ENCODE measurements at regions not wholly inside any gene's neighbourhood (a gene's known extent, or its start where the extent isn't known, plus 50 kb on each side); places are given as distances from the start of the nearest gene placed in this dataset.

DNA sequence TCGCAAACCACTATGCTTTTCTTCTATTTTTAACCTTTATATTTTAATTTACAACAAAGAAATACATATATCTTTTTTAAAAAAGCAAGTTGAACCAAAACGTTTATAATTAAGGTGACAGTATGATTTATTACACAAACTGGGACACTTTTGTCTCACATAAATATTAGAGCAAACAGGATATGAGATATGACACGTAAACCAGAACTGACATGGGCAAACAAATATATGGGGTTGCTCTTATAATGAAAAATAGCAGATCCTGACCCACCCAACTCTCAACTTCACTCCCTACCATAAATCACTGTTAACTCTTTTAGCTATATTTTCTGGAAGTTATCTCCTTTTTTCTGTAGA lies 177.0 kb upstream of the EDNRA start:
- Histone ChIP-seq H3K4me1 (ENCODE audit: control insufficient read depth, extremely low read depth, insufficient read depth, low read length) (no peaks in the 10 kb centered on the region), H3K9ac (ENCODE audit: control insufficient read depth, extremely low read depth, insufficient read depth, low read length) (no peak overlapping the region), H3K4me2 (ENCODE audit: control insufficient read depth, extremely low read depth, insufficient read depth, low read depth, low read length) (no peak overlapping the region), H3K79me2 (ENCODE audit: control insufficient read depth, insufficient read depth, low read length) (no peaks in the 10 kb centered on the region), H3K27me3 (ENCODE audit: control insufficient read depth, extremely low read depth, insufficient read depth, low read length) (no peaks in the 10 kb centered on the region), H3K9me3 (ENCODE audit: control insufficient read depth, low read depth, low read length) (no peaks in the 10 kb centered on the region), H2AFZ (ENCODE audit: control insufficient read depth, low read length) (no peak overlapping the region), H4K20me1 (ENCODE audit: control insufficient read depth, extremely low read depth, insufficient read depth, low read length) (no peaks in the 10 kb centered on the region), H3K36me3 (ENCODE audit: control insufficient read depth in 2 of 2, extremely low read depth in 1 of 2, insufficient read depth in 2 of 2, low read length in 2 of 2) (no peaks in the 10 kb centered on the region), H3K9me1 (ENCODE audit: control insufficient read depth, extremely low read depth, insufficient read depth, low read length) (no peaks in the 10 kb centered on the region), H3K27ac (ENCODE audit: control insufficient read depth, insufficient read depth, low read length) (no peak overlapping the region), H3K4me3 (ENCODE audit: control insufficient read depth in 2 of 3, extremely low read depth in 1 of 3, insufficient read depth in 2 of 3, low read depth in 1 of 3, low read length in 3 of 3) (no peak overlapping the region)
- DNase-seq (ENCODE audit: low read depth, low spot score), result no peak
- FAIRE-seq, result no peak
- dilution Hi-C loops (cut with MboI; ENCODE audit: extremely low pct_ligation_motif_present, low sequenced_read_pairs), result no loop called here
- TF ChIP-seq, protein P1, sequence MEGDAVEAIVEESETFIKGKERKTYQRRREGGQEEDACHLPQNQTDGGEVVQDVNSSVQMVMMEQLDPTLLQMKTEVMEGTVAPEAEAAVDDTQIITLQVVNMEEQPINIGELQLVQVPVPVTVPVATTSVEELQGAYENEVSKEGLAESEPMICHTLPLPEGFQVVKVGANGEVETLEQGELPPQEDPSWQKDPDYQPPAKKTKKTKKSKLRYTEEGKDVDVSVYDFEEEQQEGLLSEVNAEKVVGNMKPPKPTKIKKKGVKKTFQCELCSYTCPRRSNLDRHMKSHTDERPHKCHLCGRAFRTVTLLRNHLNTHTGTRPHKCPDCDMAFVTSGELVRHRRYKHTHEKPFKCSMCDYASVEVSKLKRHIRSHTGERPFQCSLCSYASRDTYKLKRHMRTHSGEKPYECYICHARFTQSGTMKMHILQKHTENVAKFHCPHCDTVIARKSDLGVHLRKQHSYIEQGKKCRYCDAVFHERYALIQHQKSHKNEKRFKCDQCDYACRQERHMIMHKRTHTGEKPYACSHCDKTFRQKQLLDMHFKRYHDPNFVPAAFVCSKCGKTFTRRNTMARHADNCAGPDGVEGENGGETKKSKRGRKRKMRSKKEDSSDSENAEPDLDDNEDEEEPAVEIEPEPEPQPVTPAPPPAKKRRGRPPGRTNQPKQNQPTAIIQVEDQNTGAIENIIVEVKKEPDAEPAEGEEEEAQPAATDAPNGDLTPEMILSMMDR (optimal IDR thresholded peaks at IDR 0.05 in 1 of 3, IDR thresholded peaks at IDR 0.05 in 1 of 3, conservative IDR thresholded peaks at IDR 0.05 in 1 of 3; ENCODE audit: extremely low read depth in 1 of 3, insufficient read depth in 2 of 3, low read length in 3 of 3), result no peak
- no peak for TF ChIP-seq EZH2 (IDR thresholded peaks at IDR 0.05; ENCODE audit: low read length)

DNA sequence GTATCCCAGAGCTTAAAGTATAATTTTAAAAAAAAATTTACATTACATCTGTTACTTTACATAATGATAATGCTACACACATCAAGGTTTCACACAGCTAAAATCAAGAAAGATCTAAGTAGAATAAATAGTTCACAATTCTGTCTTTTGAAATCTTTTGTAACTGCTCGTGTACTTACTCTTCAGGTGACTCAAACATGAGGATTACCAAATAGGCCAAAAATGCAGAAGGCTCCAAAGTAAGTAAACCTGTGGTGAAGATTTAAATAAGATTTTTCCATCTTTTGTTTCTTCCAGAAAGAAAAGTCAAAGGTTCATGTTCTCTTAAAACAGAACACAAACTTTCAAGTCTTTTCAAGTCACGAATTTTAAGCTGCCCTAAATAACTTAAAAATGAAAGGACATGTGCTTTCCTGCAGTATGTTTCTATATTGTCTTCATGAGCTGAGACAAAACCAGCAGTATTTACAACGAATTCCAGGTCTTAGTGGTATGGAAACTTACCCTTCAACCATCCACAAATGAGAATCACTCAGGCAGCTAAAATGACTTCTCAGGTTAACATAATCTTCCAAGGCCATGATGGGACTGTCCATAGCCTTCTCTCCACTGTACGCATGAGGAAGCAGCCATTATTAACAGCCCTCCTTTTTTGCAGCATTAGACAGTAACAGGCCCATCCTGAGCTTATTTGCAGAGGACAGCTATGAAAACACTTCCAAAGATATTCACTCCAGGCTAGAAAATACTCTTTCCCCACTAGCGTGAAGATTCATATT lies 172.8 kb upstream of the EDNRA start:
- dilution Hi-C loops (cut with MboI; ENCODE audit: extremely low pct_ligation_motif_present, low sequenced_read_pairs), result no loop called here
- Histone ChIP-seq H3K4me3 (ENCODE audit: control insufficient read depth in 2 of 3, extremely low read depth in 1 of 3, insufficient read depth in 2 of 3, low read depth in 1 of 3, low read length in 3 of 3) (no peak overlapping the region), H3K27me3 (ENCODE audit: control insufficient read depth, extremely low read depth, insufficient read depth, low read length) (no peaks in the 10 kb centered on the region), H3K27ac (ENCODE audit: control insufficient read depth, insufficient read depth, low read length) (no peak overlapping the region), H3K4me1 (ENCODE audit: control insufficient read depth, extremely low read depth, insufficient read depth, low read length) (no peaks in the 10 kb centered on the region), H3K9ac (ENCODE audit: control insufficient read depth, extremely low read depth, insufficient read depth, low read length) (no peak overlapping the region), H2AFZ (ENCODE audit: control insufficient read depth, low read length) (no peak overlapping the region), H3K4me2 (ENCODE audit: control insufficient read depth, extremely low read depth, insufficient read depth, low read depth, low read length) (no peak overlapping the region), H3K79me2 (ENCODE audit: control insufficient read depth, insufficient read depth, low read length) (no peaks in the 10 kb centered on the region), H3K9me1 (ENCODE audit: control insufficient read depth, extremely low read depth, insufficient read depth, low read length) (no peaks in the 10 kb centered on the region), H4K20me1 (ENCODE audit: control insufficient read depth, extremely low read depth, insufficient read depth, low read length) (no peaks in the 10 kb centered on the region), H3K36me3 (ENCODE audit: control insufficient read depth in 2 of 2, extremely low read depth in 1 of 2, insufficient read depth in 2 of 2, low read length in 2 of 2) (no peaks in the 10 kb centered on the region), H3K9me3 (ENCODE audit: control insufficient read depth, low read depth, low read length) (no peaks in the 10 kb centered on the region)
- DNase-seq (ENCODE audit: low read depth, low spot score), result no peak
- FAIRE-seq, result no peak
- TF ChIP-seq EZH2 (IDR thresholded peaks at IDR 0.05; ENCODE audit: low read length), result no peak
- TF ChIP-seq, protein P1 (optimal IDR thresholded peaks at IDR 0.05 in 1 of 3, IDR thresholded peaks at IDR 0.05 in 1 of 3, conservative IDR thresholded peaks at IDR 0.05 in 1 of 3; ENCODE audit: extremely low read depth in 1 of 3, insufficient read depth in 2 of 3, low read length in 3 of 3), result no peak
